ENCODE measurements at regions not wholly inside any gene's neighbourhood (a gene's known extent, or its start where the extent isn't known, plus 50 kb on each side); places are given as distances from the start of the nearest gene placed in this dataset.

GRCh38 chr6:85118652-85119235 is 331.1 kb upstream of the NT5E start:
- Histone ChIP-seq H3K4me1 (ENCODE audit: control insufficient read depth, insufficient read depth, low read length) (no peaks in the 10 kb centered on the region), H2BK20ac (ENCODE audit: low read depth, low read length) (no peak overlapping the region), H3K4ac (ENCODE audit: low read depth, low read length) (no peak overlapping the region), H2AK5ac (ENCODE audit: low read depth, low read length) (no peak overlapping the region), H3K79me1 (ENCODE audit: low read depth in 1 of 2, low read length in 2 of 2) (no peaks in the 10 kb centered on the region), H3K14ac (replicated peaks; ENCODE audit: low read depth, low read length) (no peak overlapping the region), H3K4me3 (ENCODE audit: insufficient read depth, low read depth, low read length) (no peak overlapping the region), H4K5ac (ENCODE audit: low read depth, low read length) (no peak overlapping the region), H3K9me3 (ENCODE audit: control insufficient read depth, insufficient read depth, low read length) (no peaks in the 10 kb centered on the region), H4K20me1 (ENCODE audit: insufficient read depth, low read length) (no peaks in the 10 kb centered on the region), H4K8ac (ENCODE audit: low read depth in 2 of 2, low read length in 2 of 2) (no peak overlapping the region), H2AK9ac (replicated peaks; ENCODE audit: low read depth, low read length, poor library complexity) (no peak overlapping the region), H3K9me1 (ENCODE audit: insufficient read depth, low read length) (no peaks in the 10 kb centered on the region), H3K27ac (ENCODE audit: insufficient read depth, low read length) (no peak overlapping the region), H2BK120ac (ENCODE audit: low read depth, low read length) (no peak overlapping the region), H2AFZ (replicated peaks; ENCODE audit: low read length, poor library complexity) (no peak overlapping the region), H3K4me2 (ENCODE audit: low read depth, low read length) (no peak overlapping the region), H3K56ac (ENCODE audit: extremely low read depth, insufficient read depth, low read length) (no peak overlapping the region), H3K27me3 (ENCODE audit: control insufficient read depth, insufficient read depth, low read length) (peaks cover 2% of the 10 kb centered on the region), H2BK15ac (ENCODE audit: low read depth, low read length) (no peak overlapping the region), H4K91ac (ENCODE audit: insufficient read depth, low read depth, low read length) (no peak overlapping the region), H3K9ac (ENCODE audit: low read depth, low read length) (no peak overlapping the region), H3K23ac (ENCODE audit: low read depth, low read length) (no peak overlapping the region), H3K36me3 (ENCODE audit: control insufficient read depth, insufficient read depth, low read length) (no peaks in the 10 kb centered on the region), H2BK5ac (ENCODE audit: low read depth, low read length, poor library complexity, severe bottlenecking) (no peak overlapping the region), H3K18ac (ENCODE audit: low read depth, low read length) (no peak overlapping the region)
- BruUV-seq (replicated peaks): no TSS peak
- no peak for DNase-seq
- ChIA-PET CTCF (no interaction called here), POLR2A (ENCODE audit: unreplicated experiment) (no interaction called here)
- no peak for ATAC-seq (ENCODE audit: low read depth)
- no peak for TF ChIP-seq SMC3 (IDR thresholded peaks at IDR 0.05; ENCODE audit: low read depth, low read length)
- TF ChIP-seq RCOR1 (IDR thresholded peaks at IDR 0.05; ENCODE audit: insufficient replicate concordance, low read length): no peak
- no peak for TF ChIP-seq BHLHE40 (IDR thresholded peaks at IDR 0.05; ENCODE audit: low read depth, low read length)
- TF ChIP-seq CHD1 (IDR thresholded peaks at IDR 0.05; ENCODE audit: low read depth, low read length): no peak
- no peak for TF ChIP-seq MAFK (IDR thresholded peaks at IDR 0.05; ENCODE audit: low read depth, low read length)
- TF ChIP-seq NFE2L2 (IDR thresholded peaks at IDR 0.05; ENCODE audit: low read depth, low read length): no peak
- no peak for TF ChIP-seq POLR2A (IDR thresholded peaks at IDR 0.05; ENCODE audit: low read depth, low read length)
- no peak for TF ChIP-seq USF2 (IDR thresholded peaks at IDR 0.05; ENCODE audit: low read depth, low read length)
- no peak for TF ChIP-seq MAZ (IDR thresholded peaks at IDR 0.05; ENCODE audit: borderline replicate concordance, low read depth, low read length)
- intact Hi-C loops (cut with micrococcal nuclease): no loop called here
- in situ Hi-C loops (cut with MboI; ENCODE audit: low sequenced_read_pairs): no loop called here
- dilution Hi-C loops (cut with HindIII; ENCODE audit: low sequenced_read_pairs, unreplicated experiment): no loop called here
- WGBS, 2 experiments (ENCODE audit: extremely low coverage in 2 of 2, insufficient read length in 1 of 2): 6% methylated on average over 3 of the region's 8 CpGs; no CpG with 5 or more reads in 1 of the 2 experiments

Measured in IMR-90 (cell line).